ENCODE measurements at regions not wholly inside any gene's neighbourhood (a gene's known extent, or its start where the extent isn't known, plus 50 kb on each side); places are given as distances from the start of the nearest gene placed in this dataset.

DNA sequence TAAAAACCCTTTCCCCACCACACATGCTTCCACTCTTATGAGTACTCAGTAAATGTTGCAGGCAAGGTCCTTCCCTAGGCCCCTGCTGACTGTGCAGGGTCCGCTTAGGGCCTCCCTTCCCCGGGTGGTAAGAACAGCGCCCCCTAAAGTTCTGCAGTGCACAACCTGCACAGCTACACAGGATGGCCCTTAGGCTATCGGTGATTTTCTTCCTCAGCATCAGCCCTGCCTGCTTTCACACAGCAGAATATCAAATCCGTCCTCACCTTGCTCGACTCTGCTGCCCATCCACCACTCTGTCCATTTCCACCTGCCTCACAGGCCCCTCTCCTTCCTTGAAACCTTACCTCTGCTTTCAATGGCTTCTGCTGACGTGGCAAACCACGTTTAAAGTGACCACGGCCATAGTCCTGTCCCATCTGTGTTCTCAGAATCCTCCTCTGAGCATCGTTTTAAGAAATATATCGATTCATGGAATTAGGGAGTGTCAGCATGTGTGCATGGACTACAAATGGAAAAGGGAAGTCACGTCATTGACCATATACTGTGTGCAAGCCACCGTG lies 51.4 kb upstream of the TMEM132E start:
- FAIRE-seq, result no peak
- DNase-seq (ENCODE audit: insufficient read length, low spot score), result no peak

DNA sequence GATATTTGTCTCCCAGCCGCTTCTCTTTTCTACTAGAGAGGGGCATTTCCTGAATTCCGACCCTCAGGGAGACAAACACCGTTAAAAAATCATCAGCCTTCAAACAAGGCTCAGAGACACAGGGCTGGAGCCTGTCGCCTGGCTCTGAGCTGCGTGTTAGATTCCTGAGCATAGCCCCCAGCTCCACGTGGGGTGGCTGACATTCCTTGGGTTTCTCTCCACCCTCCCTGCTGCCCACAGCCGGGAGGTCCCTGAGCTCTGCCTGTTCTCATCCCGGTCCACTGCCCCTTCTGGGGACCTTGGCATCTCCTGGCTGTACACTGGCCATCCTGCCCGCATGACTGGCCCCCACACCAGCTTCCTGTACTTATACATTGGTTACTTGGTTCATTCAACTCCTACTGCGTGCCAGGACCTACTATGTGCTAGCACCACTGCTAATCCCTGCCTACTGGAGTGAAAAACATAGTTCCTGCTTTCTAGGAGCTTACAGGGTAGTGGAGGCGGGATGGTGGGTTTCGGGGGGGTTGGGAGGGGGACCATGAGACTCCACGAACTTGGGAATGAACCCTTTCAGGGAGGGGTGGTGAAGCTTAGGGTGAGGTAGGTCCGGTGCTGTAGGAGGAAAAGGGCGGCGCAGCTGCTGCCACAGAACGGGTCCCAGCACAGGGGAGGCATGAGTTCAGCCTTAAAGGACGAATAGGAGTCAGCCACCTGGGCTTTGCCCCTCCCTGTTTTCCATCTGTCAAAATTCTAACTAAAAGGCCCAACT lies 52.1 kb upstream of the TMEM132E start:
- DNase-seq (ENCODE audit: insufficient read length, low spot score) (no peak), FAIRE-seq (no peak)

DNA sequence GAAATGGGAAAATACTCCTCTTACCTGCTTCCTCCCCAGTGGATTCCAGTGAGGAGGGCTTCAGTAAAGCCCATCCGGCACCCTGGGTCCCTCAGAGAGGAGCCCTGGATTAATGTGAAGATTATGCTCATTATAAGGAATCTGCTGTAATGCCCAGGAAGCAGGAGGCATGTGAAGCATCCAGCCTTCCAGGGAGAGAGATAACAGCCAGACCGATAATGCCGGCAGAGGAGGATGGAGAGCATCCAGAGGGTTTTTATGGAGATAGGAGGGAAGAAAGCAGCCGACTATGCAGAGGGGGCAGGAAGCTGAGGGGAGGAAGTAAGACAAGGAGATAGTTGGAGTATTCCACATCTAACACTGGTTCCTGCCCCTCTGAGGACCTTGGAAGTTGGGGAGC lies 53.7 kb upstream of the TMEM132E start:
- FAIRE-seq (no peak), DNase-seq (ENCODE audit: insufficient read length, low spot score) (no peak)

DNA sequence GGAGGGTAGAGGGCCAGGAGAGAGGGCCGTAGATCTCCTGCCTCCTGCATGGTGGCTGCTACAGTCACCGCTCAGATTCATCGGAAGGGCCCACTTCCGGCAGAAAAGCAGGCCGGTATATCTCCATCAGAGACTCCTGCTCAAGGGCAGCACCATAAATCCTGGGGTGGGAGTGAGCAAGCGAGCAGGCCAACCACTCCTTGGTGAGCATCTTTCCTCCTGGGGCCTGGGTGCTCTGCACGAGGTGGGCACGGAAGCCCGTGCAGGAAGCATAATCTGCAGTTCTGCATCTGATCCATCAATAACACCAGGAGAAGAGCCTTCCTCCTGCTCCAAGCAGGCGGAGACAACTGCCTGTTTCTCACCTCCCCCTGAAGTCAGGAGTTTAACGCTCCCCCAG lies 57.4 kb upstream of the TMEM132E start:
- DNase-seq (ENCODE audit: insufficient read length, low spot score), result no peak
- no peak for FAIRE-seq

DNA sequence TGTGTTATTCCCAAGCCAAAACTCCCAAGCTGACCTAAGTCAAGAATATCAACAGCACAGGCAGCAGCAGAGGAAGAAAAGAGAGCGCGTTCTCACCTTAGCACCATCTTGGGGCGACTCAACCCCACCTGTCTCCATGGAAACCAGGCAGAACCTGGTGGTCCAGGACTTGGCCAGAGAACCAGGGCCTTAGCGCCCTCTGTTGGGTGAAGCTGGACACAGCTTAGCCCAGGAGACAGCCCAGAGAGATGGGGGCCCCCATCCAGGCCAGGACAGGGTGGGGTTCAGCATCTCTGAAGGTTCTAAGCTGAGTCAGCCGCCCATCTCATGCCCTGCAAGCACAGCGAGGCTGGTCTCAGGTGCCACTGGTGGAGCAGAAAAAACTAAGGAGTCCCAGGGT lies 60.1 kb upstream of the TMEM132E start:
- no peak for FAIRE-seq
- no peak for DNase-seq (ENCODE audit: insufficient read length, low spot score)

DNA sequence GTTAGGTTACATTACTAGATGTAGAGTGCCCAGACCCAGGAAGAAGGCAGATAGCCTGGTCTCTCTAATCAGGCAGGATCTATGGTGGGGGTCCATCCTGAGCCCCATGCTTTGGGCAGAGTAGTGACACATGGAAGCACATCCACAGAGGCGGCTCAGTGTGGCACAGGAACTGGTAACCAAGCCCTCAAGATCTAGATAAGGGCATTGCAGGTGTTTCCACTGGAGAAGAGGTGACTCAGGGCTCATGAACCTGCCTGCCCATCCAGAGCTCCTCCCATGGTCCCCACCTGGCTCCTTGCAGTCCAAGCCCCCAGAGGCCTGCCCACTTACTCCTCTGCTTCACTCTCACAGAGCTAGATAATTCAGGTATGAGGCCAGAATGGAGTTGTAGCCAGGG lies 62.0 kb upstream of the TMEM132E start:
- DNase-seq (ENCODE audit: insufficient read length, low spot score) (no peak), FAIRE-seq (no peak)

DNA sequence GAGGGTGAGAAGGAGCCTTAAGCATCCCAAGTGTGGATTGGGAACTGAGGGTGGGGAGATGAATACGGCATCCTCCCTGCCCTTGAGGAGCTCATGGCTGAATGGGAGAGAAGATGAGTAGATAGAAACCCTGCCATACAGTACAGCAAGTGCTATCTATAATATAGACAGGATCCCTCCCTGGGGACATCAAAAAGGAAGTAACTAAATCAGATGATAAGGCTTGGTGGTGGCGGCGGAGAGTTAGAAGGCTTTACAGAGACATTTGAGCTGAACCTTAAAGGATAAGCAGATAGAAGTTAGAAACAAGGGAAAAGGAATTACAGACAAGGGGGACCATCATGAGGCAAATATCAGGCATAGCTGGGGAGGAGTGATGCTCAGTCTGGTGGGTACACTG lies 67.5 kb upstream of the TMEM132E start:
- DNase-seq (ENCODE audit: insufficient read length, low spot score) (no peak), FAIRE-seq (no peak)

DNA sequence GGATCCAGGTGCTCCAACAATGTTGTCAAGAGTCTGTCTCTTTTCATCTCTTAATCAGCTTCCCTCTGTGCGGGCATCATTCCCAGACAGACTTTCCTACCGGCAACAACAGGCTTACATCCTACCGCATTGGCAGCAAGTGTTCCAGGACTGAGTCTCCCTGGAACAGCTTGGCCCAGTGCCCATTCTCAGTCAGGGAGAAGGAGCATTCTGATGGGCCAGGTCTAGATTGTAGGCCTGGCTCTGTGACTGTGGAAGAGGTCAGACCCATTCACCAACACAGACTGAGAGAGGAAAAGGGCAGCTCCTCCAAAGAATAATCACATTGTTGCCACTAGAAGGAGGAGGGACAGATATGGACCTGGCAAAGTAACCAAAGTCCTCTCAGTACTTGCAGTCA lies 68.1 kb upstream of the TMEM132E start:
- FAIRE-seq, result no peak
- DNase-seq (ENCODE audit: insufficient read length, low spot score), result no peak

DNA sequence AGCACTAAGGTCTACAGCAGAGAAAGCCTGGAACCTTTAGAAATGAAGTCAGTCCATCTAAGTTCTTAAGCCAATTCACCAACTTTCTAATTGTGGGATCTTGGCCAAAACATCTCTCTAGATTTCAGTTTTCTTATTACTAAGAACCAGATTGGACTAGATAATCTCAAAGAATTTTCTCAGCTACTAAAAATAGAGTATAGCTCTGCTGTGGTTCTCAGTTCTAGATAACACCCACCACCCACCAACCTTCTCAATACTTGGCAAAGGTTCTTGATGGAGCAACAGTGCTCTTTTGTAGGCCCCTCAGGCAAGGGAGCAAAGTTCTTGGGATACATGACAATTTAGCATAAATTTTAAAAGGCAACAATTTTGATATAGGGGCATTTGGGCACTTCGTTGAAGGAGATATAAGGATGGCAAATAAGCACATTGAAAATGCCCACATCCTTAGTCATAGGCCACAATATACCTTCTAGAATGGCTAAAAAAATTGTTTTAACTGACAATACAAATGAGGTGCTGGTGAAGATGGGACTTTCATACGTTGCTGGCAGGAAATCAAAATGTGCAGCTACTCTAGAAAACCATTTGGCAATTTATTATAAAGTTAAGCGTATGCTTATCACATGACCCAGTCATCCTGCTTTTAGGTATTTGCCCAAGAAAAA lies 74.4 kb upstream of the TMEM132E start:
- FAIRE-seq (peak; percentile 8), DNase-seq (ENCODE audit: insufficient read length, low spot score) (no peak)

GRCh38 chr17:34503528-34504195 lies 75.7 kb upstream of the TMEM132E start:
- FAIRE-seq (no peak), DNase-seq (ENCODE audit: insufficient read length, low spot score) (no peak)

GRCh38 chr17:34502426-34502825 lies 77.0 kb upstream of the TMEM132E start:
- no peak for FAIRE-seq
- DNase-seq (ENCODE audit: insufficient read length, low spot score), result no peak

- FAIRE-seq (no peak), DNase-seq (ENCODE audit: insufficient read length, low spot score) (no peak)
Measured at GRCh38 chr17:34499576-34499975, 79.8 kb upstream of the TMEM132E start.

DNA sequence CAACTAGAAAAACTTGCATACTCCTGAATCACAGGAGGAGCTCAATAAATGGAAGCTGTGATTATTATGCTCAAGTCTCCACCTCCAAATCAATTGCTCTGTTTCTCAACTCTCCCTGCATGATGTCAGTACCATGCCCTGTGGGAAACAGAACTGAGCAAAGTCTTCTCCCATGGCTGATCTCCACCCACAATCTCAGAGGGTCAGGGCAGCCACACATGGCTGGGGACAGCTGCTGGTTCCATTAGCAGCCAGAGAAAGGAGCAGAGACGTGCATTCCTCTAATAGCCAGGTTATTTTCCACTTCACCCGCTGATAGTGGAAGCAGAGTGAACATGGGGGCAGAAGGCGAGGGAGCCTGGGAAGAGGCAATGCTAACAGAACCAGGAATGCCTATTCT lies 85.5 kb upstream of the TMEM132E start:
- FAIRE-seq (no peak), DNase-seq (ENCODE audit: insufficient read length, low spot score) (no peak)

- FAIRE-seq (no peak), DNase-seq (ENCODE audit: insufficient read length, low spot score) (no peak)
Measured at GRCh38 chr17:34487626-34488025, 91.8 kb upstream of the TMEM132E start.

GRCh38 chr17:34486761-34487160 lies 92.6 kb upstream of the TMEM132E start:
- no peak for FAIRE-seq
- no peak for DNase-seq (ENCODE audit: insufficient read length, low spot score)

DNA sequence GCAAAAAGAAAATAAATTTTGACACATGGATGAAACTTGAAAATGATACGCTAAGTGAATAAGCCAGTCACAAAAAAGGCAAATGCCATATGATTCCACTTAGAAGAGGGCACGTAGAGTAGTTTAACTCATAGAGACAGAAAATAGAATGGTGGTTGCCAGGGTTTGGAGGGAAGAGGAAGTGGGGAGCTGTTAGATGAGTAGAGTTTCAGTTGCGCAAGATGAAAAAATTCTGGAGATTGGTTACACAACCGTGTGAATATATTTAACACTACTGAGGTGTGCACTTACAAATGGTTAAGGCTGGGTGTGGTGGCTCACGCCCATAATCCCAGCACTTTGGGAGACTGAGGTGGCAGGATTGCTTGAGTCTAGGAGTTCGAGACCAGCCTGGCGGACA lies 93.4 kb upstream of the TMEM132E start:
- DNase-seq (ENCODE audit: insufficient read length, low spot score), result no peak
- FAIRE-seq, result no peak

- DNase-seq (ENCODE audit: insufficient read length, low spot score) (no peak), FAIRE-seq (no peak)
Measured at GRCh38 chr17:34484193-34484733, 95.1 kb upstream of the TMEM132E start.

DNA sequence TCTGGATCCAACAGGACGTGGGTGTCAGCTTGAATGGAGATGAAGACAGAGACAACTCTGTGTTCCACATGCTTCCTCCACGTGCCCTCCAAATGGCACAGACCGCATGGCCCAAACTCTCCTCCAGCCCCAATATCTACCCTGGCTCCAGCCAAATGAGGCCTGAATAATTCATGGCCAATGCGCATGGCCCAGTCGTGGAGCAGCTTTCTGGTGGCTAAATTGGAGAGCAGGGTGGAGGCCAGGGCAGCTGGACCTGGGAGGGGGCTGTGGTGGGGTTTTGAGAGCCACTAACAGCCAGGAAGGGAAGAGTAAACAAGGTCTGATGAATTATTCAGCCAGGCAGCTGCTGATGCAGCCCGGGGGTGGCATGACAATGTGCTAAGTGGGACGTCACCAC lies 96.7 kb upstream of the TMEM132E start:
- FAIRE-seq (no peak), DNase-seq (ENCODE audit: insufficient read length, low spot score) (no peak)

DNA sequence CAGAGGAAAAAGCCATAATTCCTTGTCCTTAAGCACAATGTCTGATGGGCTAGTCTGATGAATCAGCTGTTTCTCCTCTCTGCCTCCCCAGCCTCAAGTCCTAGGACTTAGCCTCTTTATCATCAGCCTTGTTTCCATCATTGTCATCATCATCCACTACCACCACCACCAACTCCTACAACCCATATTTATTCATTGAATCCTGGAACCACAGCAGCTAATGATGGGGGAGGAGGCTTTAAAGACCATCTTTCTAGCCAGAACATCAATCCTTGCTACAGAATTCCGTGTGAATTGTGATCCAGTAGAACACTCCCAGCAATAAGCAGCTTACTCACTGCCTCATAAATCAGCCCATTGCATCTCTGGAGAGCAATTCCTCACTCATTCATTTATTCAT lies 97.6 kb upstream of the TMEM132E start:
- DNase-seq (ENCODE audit: insufficient read length, low spot score) (no peak), FAIRE-seq (no peak)

DNA sequence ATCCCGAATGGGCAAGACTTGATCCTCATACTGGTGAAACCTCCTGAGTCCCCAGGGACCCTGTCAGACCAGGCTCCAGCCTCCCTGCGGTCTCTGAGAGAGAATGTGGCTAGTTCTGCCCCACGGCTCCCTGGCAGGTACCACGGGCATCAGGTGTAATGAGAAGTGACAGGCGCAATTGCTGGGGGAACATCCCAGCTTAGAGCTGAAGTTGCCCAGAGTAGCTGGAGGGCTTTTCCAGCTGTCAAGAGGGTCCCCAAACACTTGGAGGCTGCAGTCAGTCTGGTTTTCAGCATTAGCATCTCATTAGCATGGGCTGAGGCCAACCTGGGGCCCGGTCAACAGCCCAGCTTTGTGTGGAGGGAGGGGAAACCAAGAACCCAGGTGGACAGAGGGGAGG lies 100.0 kb upstream of the TMEM132E start:
- FAIRE-seq, result no peak

DNA sequence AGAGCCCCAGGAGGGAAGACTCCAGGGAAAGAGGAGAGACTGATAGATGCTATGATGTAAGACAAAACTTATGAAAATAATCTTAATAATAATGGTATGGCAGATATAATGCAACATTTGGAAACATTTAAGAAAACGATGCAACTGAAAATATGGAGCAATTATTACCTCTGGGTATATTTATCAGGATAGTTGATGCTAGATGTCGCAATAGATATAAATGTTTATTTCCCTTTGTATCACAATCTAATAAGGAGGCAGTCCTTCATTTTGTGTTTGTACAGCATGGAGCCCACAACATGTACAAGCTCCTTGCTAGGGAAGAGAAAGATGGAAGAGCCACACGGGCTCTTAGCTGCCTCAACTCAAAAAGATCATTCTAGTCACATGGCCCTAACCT lies 101.1 kb upstream of the TMEM132E start:
- DNase-seq (ENCODE audit: insufficient read length, low spot score), result no peak
- no peak for FAIRE-seq

More for the DNA sequence above, 100.0 kb upstream of the TMEM132E start:
- no peak for DNase-seq (ENCODE audit: insufficient read length, low spot score)
